GM18867 (cell line): ENCODE measurements at regions not wholly inside any gene's neighbourhood (a gene's known extent, or its start where the extent isn't known, plus 50 kb on each side); places are given as distances from the start of the nearest gene placed in this dataset.
A peak's percentile ranks its signal among the peaks of the same experiment; 100 is the strongest.

Source experiments
- ATAC-seq: cut with Tn5 transposase; IDR thresholded peaks from one replicate; pipeline ENCODE4 v1.9.1; 2021; ENCODE audit warnings: mild to moderate bottlenecking, moderate library complexity; ENCODE audit not compliant: unreplicated experiment

GRCh38 chr6:132868057-132868456, 53.7 kb downstream of the RPS12 start:
- ATAC-seq, result no peak

GRCh38 chr6:132872923-132873322, 58.6 kb downstream of the RPS12 start:
- ATAC-seq, result peak; percentile 100

- ATAC-seq, result no peak
These were observed 62.6 kb downstream of the RPS12 start for GRCh38 chr6:132877003-132877402.

- no peak for ATAC-seq
These were observed 72.8 kb downstream of the RPS12 start for GRCh38 chr6:132887204-132887603.

DNA sequence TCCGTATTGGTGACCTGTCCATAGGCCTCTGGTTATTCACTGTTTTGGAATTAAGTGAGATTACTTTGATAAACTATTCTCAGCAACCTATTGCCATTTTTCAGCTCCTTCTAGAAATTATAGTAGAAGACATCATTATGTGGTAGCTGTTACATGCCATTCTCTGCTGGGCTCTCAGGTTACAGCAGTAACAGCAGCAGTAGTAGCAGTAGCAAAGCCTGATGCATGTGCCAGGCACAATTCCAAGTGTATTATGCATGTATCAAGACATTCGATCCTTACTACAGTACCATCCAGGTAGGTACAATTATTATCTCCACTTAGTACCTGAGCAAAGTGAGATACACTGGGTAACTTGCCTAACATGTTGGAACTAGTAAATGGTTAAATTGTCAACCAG, 74.3 kb downstream of the RPS12 start:
- ATAC-seq, result no peak

- ATAC-seq, result no peak
These were observed 78.8 kb downstream of the RPS12 start for GRCh38 chr6:132892929-132893771.

- no peak for ATAC-seq
These were observed 79.6 kb downstream of the RPS12 start for GRCh38 chr6:132893772-132894490.

DNA sequence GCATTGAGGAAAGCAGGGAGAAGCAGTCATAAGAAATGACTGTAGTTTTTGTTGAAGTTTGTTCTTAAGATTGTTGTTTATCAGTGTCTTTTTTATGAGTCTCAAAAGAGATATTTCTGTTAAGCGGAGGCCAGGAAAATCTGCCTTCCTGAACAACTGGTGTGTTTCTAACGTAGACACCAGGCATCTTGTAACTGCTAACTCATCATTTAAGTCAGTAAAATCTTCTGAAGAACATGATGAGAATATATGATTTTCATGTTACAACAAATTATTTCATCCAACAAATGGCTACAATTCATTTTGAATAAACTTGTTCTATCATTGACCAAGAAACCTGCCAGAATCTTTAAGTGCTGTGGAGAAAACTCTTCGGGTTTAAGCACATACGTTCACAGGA, 84.0 kb downstream of the RPS12 start:
- no peak for ATAC-seq

- no peak for ATAC-seq
These were observed 86.5 kb downstream of the RPS12 start for GRCh38 chr6:132900849-132901248.

GRCh38 chr6:132902901-132903300, 88.5 kb downstream of the RPS12 start:
- ATAC-seq, result no peak

DNA sequence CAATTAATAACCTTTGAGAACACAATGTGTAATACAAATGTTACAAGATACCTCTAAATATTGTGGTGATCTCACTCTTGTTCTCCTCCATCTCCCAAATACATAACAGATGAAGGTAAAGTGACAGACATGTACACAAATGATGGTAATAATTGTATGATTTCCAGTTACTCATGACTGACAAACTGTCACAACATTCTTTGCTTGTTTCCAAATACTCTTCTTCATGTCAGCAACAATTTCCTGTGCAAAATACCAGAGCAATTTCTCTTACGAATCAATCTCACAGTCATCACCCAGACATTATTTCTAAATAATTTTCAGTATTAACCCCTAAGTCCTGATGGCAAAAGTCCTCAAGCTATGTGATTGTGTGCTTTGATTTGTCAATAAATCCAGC, 92.9 kb downstream of the RPS12 start:
- no peak for ATAC-seq

DNA sequence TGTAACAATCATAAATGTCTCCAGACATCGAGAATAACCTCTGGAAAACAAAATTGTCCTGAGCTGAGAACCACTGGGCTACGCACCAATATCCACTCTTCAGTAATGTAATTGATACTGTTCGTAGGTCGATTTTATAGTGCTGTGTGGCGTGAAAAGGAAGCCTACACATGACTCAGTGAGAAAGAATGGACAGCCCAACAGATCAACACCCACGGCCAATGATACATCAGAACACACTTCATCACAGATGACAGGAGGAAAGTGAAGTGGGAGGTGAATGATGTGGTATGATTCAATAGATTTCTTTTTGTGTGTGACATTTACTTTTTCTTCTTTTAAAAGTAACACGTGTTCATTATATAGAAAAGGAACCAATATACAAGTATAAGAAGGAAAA, 93.5 kb downstream of the RPS12 start:
- ATAC-seq, result no peak

DNA sequence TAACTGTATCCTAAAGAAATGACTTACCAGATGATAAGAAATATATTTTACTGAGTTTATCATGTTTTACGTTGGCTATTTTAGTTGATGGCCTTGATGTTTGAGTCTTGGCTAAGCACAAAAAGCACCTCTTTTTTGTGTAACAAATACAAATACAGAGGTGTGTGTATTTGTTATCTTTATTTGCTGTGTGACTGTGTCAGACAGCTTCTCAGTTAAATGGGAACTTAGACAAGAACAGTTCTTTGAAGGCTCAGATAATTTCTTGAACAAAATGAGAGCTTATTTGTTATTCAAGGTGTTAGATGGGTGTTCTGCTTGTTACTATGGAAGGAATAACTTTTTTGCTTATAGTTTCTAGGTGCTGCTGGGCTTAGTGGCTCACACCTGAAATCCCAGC, 95.4 kb downstream of the RPS12 start:
- ATAC-seq, result no peak

DNA sequence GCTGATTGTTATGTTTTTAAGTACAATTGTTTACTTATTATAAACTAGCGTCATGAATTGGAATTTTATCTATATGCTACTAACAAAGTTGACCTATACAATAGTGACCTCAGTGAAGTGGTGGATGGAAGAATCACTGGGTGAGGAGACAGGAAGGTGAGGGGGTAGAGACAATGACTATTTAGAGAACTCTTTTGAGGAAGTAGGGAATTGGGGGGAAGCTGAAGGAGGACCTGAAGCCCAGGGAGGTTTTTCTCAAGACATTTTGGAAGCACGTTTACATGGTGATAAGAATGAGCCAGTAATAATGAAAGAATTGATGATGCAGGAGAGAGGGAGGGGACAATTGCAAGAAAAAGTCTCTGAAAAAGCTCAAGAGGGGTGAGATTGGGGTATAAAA, 96.4 kb downstream of the RPS12 start:
- no peak for ATAC-seq

GRCh38 chr6:132919045-132919860, 104.9 kb downstream of the RPS12 start:
- ATAC-seq, result no peak

DNA sequence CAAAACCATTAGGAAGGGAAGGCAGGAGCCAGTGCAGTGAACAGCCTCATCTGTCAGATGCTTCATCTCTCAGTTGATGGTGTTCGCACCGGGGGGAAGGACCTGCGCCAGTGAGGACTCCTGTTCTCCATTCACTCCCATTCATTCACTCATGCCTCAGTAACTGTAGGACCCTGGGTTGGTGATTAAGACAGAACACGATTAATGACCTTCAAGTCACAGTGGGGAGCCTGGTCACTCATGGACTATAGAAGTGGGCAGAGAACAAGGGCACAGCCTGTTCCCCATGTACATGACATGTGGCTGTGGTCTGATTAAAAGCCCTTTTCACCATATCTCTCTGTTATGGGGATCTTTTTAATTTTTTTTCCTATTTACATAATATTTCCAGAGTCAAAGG, 113.3 kb downstream of the RPS12 start:
- no peak for ATAC-seq

- no peak for ATAC-seq
These were observed 114.8 kb downstream of the RPS12 start for GRCh38 chr6:132929141-132929540.

DNA sequence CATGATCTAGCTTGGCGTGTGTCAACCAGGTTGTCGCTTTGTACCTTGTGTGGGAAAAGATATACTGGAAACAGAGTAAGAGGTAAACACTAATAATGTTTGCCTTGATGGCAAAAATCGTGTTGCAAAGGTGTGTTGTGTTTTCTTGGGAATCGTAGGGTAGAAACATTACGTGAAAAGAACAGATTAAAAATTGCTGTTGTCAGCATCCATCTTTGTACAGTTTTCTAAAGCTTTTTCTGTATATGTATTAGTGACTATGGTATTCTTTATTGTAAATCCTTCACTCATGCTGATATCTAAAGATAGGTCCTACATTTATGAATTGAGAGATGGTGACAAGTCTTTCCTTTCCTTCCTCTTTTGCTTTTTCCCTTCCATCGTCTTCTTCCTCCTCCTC, 116.9 kb downstream of the RPS12 start:
- no peak for ATAC-seq

- ATAC-seq, result no peak
These were observed 117.7 kb downstream of the RPS12 start for GRCh38 chr6:132931936-132932514.

- no peak for ATAC-seq
These were observed 118.2 kb downstream of the RPS12 start for GRCh38 chr6:132932588-132932987.

DNA sequence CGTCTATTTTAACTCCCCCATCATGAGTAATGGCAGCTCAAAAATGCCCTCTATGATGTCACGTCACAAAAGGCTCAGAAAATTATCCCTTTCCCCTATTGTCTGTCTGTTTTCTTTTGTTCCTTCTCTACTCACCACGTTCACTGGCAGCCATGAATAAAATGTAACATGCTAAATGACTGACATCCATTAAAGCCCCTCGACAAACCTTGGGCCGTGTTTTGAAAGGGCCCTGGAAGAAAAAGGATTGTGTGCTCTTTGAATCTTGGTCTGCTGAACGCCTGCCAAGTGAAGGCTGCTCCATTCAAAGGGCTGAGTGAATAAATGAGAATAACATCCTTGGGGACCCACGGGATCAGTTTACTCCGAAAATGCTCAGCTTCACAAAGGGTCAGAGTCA, 118.7 kb downstream of the RPS12 start:
- no peak for ATAC-seq
